ENCODE measurements at regions not wholly inside any gene's neighbourhood (a gene's known extent, or its start where the extent isn't known, plus 50 kb on each side); places are given as distances from the start of the nearest gene placed in this dataset.

GRCh38 chr2:237150186-237150585 is 64.5 kb downstream of the COPS8 start:
- DNase-seq = no peak

- no peak for DNase-seq
Measured at GRCh38 chr2:237150831-237151375, 65.2 kb downstream of the COPS8 start.

- DNase-seq = no peak
Measured at GRCh38 chr2:237152361-237152760, 66.7 kb downstream of the COPS8 start.

GRCh38 chr2:237153181-237153580 is 67.5 kb downstream of the COPS8 start:
- DNase-seq = no peak

GRCh38 chr2:237154082-237154638 is 68.5 kb downstream of the COPS8 start:
- no peak for DNase-seq

GRCh38 chr2:237154884-237155851 is 69.5 kb downstream of the COPS8 start:
- no peak for DNase-seq

- DNase-seq = peak; percentile 63
Measured at GRCh38 chr2:237156031-237156856, 70.6 kb downstream of the COPS8 start.

- peak; percentile 6 for DNase-seq
Measured at GRCh38 chr2:237156857-237157779, 71.4 kb downstream of the COPS8 start.

- DNase-seq = no peak
Measured at GRCh38 chr2:237157780-237158102, 72.1 kb downstream of the COPS8 start.

GRCh38 chr2:237158194-237158593 is 72.5 kb downstream of the COPS8 start:
- no peak for DNase-seq

- no peak for DNase-seq
Measured at GRCh38 chr2:237159006-237159911, 73.6 kb downstream of the COPS8 start.

- DNase-seq = no peak
Measured at GRCh38 chr2:237160271-237160919, 74.7 kb downstream of the COPS8 start.

GRCh38 chr2:237161189-237161588 is 75.5 kb downstream of the COPS8 start:
- no peak for DNase-seq

GRCh38 chr2:237162959-237163358 is 77.3 kb downstream of the COPS8 start:
- DNase-seq = no peak

GRCh38 chr2:237164474-237165042 is 78.9 kb downstream of the COPS8 start:
- no peak for DNase-seq

GRCh38 chr2:237165405-237166276 is 80.0 kb downstream of the COPS8 start:
- DNase-seq = no peak

GRCh38 chr2:237167038-237167437 is 81.3 kb downstream of the COPS8 start:
- no peak for DNase-seq

- DNase-seq = no peak
Measured at GRCh38 chr2:237167934-237168333, 82.2 kb downstream of the COPS8 start.

GRCh38 chr2:237170020-237170419 is 84.3 kb downstream of the COPS8 start:
- no peak for DNase-seq

Measured in occipital lobe (tissue), 1 donor.